Omental fat pad (tissue), 3 donors: ENCODE measurements at regions not wholly inside any gene's neighbourhood (a gene's known extent, or its start where the extent isn't known, plus 50 kb on each side); places are given as distances from the start of the nearest gene placed in this dataset.

Source experiments
- ATAC-seq: fragments of 150-250 bp; one replicate; pipeline ENCODE4 v1.9.1; 2016; ENCODE audit warnings: mild to moderate bottlenecking, moderate library complexity; ENCODE audit not compliant: low FRiP score
- DNase-seq: peaks from one replicate; pipeline ENCODE4 v3.0.0-alpha.2; 2019; ENCODE audit warnings: low spot score
- TF ChIP-seq, protein P1 (sequence below), 3 donors: fragments of 450-650 bp; IDR thresholded peaks; one replicate each; pipeline ENCODE4 v1.5.1; 2016 to 2017; ENCODE audit warnings: antibody characterized with exemption in 3 of 3, mild to moderate bottlenecking in 3 of 3, moderate library complexity in 2 of 3

DNA sequence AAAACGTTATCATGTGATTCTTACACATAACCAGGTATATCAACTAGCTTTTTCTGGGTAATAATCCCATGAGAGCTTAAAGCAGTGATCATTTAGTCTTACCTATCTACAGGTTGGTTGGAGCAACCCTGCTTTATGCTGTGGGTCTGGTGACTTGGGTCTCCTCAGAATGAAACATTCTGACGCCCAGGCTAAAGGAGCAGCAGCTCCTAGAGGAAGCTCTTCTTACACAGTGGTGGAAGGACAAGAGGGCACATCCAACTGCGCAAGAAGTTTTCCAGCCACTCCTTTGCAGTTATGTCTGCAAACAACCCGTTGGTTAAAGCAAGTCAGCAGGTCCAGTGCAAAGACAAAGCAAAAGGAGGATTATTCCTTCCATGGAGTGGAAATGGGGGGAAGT is 377.5 kb downstream of the EDEM1 start:
- TF ChIP-seq, protein P1, sequence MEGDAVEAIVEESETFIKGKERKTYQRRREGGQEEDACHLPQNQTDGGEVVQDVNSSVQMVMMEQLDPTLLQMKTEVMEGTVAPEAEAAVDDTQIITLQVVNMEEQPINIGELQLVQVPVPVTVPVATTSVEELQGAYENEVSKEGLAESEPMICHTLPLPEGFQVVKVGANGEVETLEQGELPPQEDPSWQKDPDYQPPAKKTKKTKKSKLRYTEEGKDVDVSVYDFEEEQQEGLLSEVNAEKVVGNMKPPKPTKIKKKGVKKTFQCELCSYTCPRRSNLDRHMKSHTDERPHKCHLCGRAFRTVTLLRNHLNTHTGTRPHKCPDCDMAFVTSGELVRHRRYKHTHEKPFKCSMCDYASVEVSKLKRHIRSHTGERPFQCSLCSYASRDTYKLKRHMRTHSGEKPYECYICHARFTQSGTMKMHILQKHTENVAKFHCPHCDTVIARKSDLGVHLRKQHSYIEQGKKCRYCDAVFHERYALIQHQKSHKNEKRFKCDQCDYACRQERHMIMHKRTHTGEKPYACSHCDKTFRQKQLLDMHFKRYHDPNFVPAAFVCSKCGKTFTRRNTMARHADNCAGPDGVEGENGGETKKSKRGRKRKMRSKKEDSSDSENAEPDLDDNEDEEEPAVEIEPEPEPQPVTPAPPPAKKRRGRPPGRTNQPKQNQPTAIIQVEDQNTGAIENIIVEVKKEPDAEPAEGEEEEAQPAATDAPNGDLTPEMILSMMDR (IDR thresholded peaks at IDR 0.05), result no peak
- DNase-seq, result no peak
- ATAC-seq, result no peak

DNA sequence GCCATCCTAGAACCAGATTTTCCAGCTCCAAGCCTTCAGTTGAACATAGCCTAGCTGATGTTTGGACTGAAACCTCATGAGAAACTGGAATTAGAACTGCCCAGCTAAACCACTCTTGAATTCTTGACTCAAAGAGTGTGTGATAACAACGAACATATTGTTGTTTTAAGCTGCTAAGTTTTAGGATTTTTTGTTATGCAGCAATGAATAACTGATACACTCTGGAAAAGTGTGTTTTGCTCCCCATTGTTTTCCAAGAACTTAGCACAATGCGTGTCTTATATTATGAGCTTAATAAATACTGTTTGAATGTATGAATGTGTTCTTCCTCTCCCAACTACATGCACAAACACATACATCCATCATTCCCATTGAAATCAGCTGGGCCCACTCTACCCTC is 379.6 kb downstream of the EDEM1 start:
- ATAC-seq (no peak), DNase-seq (no peak)
- TF ChIP-seq, protein P1 (IDR thresholded peaks at IDR 0.05), result no peak

DNA sequence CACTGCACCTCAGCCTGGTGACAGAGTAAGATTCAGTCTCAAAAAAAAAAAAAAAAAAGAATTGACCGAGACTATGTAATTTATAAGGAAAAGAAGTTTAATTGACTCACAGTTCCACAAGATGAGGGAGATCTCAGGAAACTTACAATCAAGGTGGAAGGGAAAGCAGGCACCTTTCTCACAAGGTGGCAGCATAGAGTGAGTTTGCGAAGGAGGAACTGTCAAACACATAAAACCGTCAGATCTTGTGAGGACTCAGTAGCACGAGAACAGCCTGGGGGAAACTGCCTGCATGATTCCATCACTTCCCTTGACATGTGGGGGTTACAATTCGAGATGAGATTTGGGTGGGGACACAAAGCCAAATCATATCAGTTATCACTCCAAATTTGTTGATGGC is 380.9 kb downstream of the EDEM1 start:
- ATAC-seq, result no peak
- TF ChIP-seq, protein P1 (IDR thresholded peaks at IDR 0.05), result no peak
- DNase-seq, result no peak

DNA sequence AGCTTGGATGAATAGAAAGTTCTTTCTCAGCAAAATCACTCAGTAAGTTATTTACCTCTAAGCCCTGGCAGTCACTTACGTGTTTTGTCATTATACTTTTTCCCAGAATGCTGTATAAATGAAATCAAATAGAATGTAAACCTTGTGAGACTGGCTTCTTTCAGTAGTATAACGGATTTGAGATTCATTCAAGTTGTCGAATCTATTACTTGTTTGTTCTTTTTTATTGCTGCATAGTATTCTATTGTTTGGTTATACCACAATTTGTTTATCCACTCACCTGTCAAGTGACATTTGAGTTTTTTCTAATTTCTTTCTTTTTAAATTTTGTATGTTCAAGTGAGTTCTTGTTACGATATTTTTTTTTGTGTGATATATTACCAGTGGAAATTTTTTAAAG is 381.6 kb downstream of the EDEM1 start:
- ATAC-seq, result no peak
- TF ChIP-seq, protein P1 (IDR thresholded peaks at IDR 0.05), result no peak
- DNase-seq, result no peak

DNA sequence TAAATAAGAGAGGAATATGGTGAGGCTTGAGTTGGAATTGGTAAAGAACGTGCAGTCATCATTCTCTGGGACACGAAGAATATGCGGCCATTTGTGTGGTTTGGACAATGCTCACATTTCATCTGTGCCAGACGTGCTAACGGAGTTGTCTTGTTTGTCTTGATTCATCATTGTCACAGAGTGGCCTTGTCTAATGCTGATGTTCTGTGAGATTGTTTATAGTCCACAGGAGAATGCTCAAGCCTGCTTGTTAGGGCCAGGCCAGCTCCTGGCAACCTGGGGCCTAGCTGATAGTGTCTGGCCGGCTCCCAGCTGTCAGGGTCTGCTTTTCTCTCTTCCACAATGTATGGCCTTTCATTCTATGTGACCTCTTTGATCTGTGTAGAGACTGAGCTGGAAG is 384.7 kb downstream of the EDEM1 start:
- TF ChIP-seq, protein P1 (IDR thresholded peaks at IDR 0.05), result no peak
- ATAC-seq, result no peak
- DNase-seq, result no peak

DNA sequence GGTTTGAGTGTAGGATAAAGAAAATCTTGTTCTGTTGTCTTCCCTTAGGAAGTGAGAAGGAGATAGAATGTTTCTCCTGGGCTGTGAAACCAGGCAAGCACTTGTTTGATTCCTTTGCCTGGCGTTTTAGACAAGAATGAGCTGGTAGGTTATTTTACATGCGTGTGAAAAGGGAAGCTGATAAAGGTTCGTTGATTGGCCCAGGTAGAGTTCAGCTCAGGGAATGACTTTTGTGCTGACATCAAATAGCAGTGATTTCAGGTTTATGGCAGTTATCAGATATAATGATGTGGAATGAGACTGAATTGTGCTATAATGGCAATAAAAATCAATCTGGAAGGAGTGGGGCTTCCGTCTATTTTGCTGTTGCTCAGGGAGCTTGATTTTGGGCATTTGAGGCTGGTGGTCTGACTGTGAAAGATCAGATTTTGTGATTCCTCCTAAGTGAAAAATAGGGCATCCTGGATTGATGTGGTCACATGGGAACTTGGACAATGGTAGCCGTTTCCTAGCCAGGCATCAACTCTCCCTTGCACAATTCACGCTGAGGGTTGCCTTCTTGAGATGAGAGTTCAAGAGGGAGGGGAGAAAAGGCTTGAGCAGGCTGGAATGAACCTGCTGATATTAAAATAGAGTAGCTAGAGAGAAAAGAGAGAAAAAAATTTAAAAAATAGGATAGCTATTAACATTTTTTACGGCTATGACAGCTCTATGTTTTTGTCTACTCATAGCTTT is 388.9 kb downstream of the EDEM1 start:
- no peak for DNase-seq
- ATAC-seq, result no peak
- TF ChIP-seq, protein P1 (IDR thresholded peaks at IDR 0.05), result no peak

DNA sequence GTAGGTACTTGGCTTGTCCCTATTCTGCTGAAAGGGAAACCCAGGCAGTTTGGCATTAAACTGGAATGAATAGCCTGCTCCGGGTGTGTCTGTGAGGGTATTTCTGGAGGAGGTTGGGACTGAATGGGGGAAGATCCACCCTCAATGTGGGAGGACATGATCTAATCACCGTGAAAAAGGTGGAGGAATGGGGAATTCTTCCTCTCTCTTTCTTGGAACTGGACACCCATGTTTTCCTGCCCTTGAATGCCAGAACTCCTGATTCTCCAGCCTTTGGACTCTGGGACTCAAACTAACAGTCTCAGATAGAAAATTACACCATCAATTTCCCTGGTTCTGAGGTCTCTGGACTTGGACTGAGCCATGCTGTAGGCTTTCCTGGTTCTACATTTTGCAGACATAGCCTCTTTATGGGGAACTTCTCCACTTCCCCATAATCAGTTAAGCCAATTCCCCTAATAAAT is 391.7 kb downstream of the EDEM1 start:
- DNase-seq (no peak), ATAC-seq (peak; percentile 55)
- TF ChIP-seq, protein P1 (IDR thresholded peaks at IDR 0.05), result no peak
